Medulla oblongata (tissue), 1 donor: ENCODE measurements at regions not wholly inside any gene's neighbourhood (a gene's known extent, or its start where the extent isn't known, plus 50 kb on each side); places are given as distances from the start of the nearest gene placed in this dataset.
"Not testable (repeated sequence)": the region's sequence is repeated elsewhere in the genome, so short reads cannot be mapped to it uniquely, and the experiment has no call there.

Source experiments
- DNase-seq: peaks from one replicate; pipeline ENCODE4 v3.0.0-alpha.2; 2015; ENCODE audit errors: extremely low spot score

DNA sequence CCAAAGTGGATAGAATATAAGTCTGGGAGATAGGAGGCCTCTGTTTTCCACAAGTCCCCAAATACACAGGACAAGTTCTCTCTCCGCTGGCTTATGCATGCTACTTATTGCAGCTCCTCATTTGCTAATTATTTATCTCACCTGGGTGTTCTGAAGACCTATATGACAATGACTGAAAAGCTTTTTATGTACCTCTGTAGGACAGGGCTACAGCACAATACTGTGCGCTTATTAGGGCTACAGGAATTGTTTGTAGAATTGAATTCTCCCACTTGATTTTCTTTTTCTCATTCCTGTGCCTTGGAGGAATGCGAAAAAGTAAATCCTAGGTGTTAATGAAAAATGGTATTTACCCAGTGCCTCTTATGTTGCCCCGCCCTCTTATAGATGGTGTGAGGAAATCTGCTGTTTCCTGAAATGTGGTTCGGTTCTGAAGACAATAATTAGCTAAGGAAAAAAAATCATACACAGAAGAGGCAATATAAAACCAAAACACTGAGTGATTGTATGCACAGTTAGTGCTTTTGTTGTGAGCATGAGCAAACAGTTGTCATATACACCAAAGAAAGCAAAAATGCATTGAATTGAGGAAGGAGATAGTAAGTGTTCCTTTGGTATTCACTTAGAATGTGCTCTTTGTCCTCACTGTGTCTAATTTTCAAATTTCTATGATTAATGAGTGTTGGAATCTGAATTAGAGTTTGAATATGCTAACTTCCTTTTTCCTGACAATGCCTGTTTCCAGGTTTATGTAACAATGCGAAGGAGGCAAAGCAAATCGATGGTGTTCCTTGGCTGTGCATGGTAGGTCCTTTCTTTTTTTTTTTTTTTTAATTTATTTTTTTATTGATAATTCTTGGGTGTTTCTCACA is 78.7 kb upstream of the PNPT1 start:
- DNase-seq: no peak

DNA sequence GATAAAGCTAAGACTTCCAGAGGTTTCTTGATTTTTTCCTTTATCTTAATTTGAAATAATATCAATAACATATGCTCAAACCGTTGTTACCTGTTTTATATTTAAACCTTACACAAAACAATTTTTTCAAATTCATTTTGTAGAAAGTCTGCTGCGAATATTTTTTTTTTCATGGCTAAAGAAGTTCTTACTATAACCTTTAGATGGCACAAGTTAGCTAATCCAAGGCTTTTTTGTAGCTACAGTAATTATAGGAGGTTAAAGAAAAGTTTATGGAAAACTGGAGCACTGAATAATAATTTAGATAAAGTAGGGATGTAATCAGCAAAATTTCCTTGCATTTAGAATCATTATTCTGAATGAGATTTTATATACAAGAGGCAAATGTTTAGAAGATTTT is 78.0 kb upstream of the PNPT1 start:
- DNase-seq: peak; percentile 36

DNA sequence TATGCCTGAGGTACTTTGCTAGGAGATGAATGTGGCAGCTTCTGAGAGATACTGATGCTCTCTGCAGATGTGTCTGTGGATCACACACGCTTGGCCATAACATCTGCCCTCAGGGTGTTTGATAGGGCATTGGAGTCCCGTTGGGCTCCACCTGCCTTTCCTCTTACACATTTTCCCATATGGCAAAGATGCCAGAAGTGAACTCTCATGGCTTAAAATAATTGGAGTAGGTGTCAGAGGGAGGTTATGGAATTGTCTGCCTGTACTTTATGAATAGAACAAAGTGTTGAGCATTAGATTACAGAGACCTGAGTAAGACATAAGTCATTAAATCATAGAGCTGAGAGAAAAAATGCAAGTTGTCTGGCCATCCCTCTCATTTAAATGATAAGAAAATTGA is 75.3 kb upstream of the PNPT1 start:
- no peak for DNase-seq

DNA sequence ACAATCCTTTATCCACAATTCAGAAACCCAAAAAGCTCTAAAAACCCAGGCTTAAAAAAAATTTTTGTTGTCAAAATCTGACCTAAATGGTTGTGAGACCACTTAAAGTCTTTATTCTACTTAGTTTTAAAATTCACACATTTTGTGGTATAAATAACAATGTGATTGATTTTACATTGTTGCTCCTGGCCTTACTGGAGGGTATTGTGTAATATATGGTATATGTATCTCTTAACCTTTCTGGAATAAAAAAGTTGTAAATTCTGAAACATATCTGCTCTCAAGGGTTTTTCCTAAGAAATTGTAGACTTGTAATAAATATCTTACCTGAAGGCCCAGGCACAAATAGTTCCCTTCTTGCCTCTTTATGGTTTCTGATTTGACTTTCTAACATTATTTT is 73.3 kb upstream of the PNPT1 start:
- DNase-seq: no peak

DNA sequence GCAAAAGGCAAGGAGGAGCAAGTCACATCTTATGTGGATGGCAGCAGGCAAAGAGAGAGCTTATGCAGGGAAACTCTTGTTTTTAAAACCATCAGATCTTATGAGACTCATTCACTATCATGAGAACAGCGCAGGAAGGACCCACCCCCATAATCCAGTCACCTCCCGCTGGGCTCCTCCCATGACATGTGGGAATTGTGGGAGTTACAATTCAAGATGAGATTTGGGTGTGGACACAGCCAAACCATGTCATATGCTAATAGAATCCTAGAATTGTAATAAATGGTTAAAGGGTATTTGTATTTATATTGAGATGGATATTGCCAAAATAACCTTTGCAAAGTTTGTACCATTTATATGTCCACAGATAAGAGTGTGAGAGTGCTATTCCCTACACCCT is 72.1 kb upstream of the PNPT1 start:
- not testable (repeated sequence) for DNase-seq

DNA sequence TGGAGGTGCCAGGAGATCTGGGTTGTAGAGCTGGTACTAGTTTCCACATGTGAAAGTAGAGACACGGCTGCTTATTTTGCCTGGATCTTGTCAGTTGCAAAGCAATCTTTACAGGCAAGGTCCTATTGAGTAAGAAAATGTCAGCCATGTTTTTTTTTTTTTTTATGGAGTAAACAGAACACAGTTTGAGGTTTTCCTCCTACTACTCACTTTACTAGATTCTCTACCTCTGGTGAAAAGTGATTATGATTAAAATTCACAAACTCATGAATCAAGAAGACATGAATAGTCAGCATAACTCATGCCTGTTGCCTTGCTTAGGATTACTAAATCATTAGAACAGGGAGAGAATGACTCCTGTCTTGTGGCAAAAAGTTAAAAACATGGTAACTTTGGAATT is 70.1 kb upstream of the PNPT1 start:
- no peak for DNase-seq

DNA sequence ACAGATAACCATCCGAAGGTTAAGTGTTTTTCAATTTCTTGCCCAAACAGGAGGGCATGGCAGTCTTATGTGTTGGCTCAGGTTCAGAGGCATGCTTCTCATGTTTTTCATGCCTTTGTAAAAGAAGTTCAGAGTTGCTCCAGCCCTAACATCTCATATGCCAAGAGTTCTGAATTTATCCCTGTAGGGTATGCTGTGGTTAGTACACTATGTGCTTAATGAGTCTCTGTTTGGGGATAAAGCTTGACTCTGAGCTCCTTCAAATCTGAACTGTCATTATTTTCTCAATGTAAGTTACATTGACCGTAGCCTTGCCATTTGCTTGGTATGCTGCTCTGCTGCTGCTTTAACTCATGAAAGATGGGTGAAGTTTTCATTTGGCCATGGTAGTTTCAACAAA is 67.9 kb upstream of the PNPT1 start:
- DNase-seq: no peak

DNA sequence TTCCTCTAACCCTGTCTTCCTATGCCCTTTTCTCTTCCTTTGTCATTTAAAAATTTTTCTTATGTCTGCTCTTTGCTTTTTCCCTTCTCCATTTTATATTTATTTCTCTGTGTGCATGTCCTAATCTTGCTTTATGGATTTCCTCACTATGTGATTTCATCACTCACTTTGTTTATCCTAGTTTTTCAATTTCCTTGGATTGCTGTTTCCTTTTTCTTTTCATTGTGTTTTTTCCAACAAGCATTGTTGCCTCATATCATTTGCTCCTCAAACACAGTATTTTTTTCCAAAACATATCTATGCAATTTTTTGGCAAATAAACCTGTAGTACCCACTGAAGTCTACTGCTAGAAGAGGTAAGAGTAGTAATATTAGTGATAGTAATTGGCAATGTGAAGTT is 67.4 kb upstream of the PNPT1 start:
- DNase-seq: no peak

DNA sequence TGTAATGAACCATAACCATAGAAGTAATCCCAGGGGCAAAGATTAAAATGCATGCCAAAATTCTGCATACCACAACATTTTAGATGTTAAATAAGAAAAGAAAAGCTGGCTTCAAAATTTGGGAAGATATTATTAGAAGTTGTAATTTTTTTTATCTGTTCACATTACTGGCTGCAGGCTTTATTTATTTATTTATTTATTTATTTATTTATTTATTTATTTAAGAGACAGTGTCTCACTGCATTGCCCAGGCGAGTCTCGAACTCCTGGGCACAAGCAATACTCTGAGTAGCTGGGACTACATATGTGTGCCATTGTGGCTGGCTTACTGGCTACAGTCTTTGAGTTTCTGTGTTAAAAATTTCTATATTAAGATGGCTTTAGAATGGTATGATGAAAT is 66.5 kb upstream of the PNPT1 start:
- DNase-seq: no peak

DNA sequence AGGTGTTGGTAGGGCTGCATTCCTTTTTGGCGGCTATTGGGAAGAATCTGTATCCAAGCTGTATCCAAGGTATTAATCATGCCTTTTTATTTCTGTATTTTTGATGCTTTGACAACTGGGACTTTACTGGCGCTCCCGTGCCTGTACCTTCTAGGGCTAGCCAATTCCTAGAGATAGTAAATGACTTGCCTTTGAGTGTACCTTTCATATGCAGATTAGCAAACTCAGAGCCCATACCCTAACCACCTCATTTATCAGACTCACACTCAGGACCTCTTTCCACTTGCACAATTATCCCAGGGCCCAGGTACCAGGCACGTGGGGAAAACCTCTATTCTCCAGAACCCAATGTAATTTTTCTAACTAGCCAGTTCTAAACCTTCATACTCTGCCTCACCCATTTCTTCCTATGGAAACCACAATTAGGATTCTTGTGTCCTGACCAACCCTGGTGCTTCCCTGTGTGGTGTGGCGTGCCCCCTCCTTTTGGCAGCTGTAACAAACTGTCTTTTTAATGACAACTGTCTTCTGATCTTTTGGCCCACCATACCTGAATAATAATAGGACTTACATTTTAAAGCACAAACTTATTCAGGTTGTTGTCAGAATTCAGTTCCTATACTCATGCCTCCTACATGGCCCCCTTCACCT is 65.8 kb upstream of the PNPT1 start:
- DNase-seq: no peak

DNA sequence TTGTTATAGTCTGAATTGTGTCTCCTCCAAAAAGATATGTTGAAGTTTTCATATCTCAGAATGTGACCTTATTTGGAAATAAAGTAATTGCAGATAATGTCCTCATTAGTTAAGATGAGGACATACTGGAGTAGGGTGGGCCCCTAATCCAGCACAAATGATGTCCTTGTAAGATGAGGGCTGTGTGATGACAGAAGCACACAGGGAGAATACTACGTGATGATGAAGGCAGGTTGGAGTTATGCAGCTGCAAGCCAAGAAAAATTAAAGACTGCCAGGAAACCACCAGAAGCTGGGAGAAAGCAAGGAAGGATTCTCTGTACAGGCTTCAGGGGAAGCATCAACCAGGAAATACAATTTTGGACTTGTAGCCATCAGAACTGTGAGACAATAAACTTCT is 58.3 kb upstream of the PNPT1 start:
- DNase-seq: no peak

DNA sequence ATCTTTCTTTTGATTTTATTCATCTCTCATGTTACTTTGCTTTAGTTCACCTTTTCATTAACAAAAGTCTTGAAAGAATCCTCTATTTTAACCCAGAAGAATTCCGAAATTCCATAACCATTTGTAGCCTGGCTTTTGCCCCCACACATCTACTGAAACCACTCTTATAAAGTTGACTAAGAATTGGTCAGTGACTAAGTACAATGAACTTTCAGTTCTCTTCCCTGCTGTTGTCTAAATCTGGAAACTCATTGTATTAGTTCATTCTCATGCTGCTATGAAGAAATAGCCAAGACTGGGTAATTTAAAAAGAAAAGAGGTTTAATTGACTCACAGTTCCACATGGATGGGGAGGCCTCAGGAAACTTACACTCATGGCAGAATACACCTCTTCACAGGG is 49.9 kb upstream of the PNPT1 start:
- no peak for DNase-seq
